ENCODE measurements at regions not wholly inside any gene's neighbourhood (a gene's known extent, or its start where the extent isn't known, plus 50 kb on each side); places are given as distances from the start of the nearest gene placed in this dataset.

DNA sequence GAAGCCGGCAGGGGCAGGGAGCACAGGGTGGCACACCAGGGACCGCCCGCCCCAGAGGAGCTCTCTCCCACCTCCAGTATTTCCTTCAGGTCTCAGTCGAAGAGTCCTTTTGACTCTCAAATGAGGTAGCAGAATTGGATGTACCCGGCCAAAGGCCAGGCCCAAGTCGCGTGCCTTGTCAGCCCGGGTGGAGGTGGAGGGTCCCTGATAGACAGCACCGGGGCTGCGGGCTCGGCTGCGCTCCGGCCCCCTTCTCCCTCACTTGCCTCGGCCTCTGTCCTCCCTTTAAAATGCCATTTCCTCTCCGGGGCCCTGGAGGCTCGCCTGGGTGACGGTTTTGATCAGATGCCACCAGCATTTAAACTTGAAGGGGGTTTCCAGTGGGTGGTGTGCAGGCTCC is 198.9 kb upstream of the SOX11 start:
- no peak for DNase-seq (ENCODE audit: low spot score)

DNA sequence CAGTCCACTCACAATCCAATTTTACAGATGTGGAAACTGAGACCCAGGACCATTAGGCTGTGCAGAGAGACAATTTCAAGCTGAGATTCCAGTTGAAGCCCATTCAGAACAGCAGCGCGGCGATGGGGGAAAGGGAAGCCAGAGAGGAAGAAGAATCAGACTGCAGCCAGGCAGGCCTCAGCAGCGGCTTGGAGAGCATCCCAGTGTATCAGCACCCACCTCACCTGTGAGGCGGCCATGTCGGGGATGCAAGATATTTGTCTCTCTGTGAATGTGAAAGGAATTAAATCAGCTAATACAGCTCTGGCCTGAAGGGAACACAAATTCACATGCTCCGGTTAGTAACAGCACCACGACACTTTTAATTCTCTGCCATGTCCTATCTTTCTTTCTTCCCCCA is 198.0 kb upstream of the SOX11 start:
- DNase-seq (ENCODE audit: low spot score), result no peak

DNA sequence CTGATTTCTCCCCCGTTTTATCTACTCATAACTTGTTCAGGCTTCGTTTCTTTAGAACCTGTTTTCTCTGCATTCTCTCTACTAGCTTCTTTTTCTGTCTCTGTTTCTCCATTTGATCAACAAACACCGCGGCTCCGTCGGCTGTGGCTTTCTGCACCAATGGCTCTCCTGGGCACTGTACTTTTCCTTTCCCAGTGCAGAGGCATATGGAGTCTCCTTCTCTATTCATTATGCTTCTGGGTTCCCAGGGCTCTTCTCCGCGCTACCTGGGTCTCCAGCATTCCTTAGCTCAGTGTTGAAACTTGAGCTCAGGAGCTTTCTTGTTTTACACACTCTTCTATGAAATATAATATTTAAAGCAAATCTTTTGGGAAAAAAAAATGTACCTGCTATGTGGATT is 196.6 kb upstream of the SOX11 start:
- no peak for DNase-seq (ENCODE audit: low spot score)

- no peak for DNase-seq (ENCODE audit: low spot score)
These were observed 194.3 kb upstream of the SOX11 start for GRCh38 chr2:5497874-5498273.

GRCh38 chr2:5501807-5502206 is 190.4 kb upstream of the SOX11 start:
- DNase-seq (ENCODE audit: low spot score), result no peak

DNA sequence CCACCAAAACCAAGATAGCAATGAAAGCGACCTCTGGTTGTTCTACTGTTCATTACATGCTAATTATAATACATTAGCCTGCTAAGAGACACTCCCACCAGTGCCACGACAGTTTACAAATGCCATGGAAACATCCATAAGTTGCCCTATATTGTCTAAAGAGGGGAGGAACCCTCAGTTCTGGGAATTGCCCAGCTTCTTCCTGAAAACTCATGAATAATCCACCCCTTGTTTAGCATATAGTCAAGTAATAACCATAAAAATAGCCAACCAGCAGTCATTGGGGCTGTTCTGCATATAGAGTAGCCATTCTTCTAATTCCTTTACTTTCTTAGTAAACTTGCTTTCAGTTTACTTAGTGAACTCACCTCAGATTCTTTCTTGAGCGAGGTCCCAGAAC is 189.8 kb upstream of the SOX11 start:
- no peak for DNase-seq (ENCODE audit: low spot score)

DNA sequence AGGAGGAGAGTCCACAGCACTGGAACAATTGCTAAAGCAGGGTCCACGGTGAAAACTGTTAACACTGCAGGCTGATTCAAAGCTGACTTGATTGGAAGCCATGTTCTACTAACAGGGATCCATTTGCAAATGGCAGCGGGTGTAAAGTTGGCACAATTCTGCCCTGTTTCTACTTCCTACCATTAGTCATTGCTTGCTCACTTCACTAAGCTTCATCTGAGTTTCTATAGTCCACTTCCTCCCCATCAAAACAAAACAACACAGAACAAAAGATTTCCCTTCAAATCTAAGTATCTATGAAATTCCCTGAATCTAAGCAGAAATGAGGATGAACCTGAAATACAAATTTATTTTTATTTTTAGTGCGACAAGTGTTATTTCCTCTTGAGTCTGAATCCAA is 187.4 kb upstream of the SOX11 start:
- no peak for DNase-seq (ENCODE audit: low spot score)

DNA sequence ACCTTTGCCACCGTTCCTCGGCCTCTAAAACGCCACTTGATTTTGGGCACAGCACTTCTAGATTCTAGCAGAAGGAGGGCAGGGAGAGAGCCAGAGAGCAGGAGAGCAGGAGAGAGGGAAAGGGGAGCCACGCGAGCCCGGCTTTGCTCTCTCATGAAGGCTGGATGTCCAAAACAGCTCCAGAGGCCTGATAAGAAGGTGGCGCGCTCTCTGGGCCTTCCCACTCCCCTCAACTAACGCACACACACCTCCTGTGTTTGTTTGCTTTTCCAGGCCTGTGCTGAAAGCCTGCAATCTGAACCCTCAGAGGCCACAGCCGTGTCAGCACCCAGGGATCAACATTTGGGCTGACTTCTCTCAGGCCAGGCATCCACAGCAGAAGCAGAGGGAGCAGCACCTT is 184.8 kb upstream of the SOX11 start:
- DNase-seq (ENCODE audit: low spot score), result no peak

DNA sequence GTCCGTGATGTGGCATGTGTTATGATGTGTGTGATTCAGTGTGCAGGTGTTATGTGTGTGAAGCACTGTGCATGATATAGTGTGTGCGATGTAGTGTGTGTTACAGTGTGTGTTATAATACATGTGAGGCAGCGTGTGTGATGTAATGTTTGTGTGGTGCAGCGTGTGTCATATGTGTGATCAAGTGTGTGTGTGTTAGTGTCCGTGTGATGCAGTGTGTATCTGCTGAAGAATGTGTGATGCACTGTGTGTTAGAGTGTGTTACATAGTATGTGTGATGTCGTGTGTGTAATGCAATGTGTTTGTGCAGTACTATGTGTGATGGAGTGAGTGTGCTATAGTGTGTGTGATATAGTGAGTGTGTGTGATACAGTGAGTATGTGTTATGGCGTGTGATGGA is 182.8 kb upstream of the SOX11 start:
- no peak for DNase-seq (ENCODE audit: low spot score)

- DNase-seq (ENCODE audit: low spot score), result no peak
These were observed 182.1 kb upstream of the SOX11 start for GRCh38 chr2:5510082-5510481.

DNA sequence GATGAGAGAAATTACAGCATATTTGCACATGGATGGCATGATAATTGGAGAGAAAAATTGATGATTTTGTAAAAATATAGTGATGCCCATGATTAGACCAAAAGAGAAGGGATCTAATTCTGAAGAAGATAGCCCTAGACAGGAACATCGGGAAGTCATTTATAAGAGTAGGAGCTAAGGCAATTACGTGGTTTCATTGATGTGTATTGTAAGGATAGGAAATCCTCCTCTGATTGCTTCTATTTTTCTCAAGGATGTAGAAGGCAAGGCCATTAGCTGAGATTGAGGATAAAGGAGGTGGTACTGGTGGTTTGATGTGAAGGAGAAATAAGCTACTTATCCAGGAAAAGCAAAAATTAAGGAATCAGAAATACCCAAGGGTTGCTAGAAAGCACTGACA is 176.5 kb upstream of the SOX11 start:
- no peak for DNase-seq (ENCODE audit: low spot score)

DNA sequence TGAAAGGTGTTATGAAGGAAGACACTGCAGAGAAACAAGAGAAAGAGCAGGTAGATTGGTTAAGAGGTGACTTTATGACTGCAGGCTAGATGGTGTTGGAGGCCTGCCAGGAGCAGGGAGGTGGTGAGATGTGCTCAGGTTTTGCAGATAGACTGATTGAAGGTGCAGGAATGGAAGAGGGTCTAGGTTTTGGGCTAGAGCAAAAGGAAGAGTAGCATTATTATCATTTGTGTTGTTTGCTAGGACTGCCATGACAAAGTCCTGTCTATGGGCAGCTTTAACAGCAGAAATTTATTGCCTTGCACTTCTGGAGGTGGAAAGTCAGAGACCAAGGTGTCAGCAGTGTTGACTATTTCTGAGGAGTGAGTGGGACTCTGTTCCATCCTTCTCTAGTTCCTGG is 172.9 kb upstream of the SOX11 start:
- DNase-seq (ENCODE audit: low spot score), result no peak

GRCh38 chr2:5520463-5520972 is 171.7 kb upstream of the SOX11 start:
- DNase-seq (ENCODE audit: low spot score), result no peak

GRCh38 chr2:5521461-5521860 is 170.7 kb upstream of the SOX11 start:
- no peak for DNase-seq (ENCODE audit: low spot score)

DNA sequence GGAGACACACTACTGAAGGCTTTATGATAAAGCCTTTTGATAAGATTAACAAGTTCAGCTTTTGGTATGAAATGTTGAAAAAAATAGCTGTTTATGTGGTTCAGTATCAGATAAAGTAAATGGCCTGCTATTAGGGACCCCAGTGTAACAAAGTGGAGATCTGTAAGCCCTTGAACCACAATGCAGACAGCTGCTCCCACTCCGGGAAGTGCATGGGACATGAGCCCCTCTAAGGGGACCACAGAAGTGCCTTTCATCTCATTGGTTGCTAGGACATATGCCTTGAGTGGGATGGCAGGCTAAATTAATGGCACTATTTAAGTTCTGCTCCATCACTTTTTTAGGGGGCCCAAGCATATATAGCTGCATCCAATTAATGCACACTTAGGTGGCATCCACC is 167.6 kb upstream of the SOX11 start:
- no peak for DNase-seq (ENCODE audit: low spot score)

GRCh38 chr2:5528706-5529105 is 163.5 kb upstream of the SOX11 start:
- DNase-seq (ENCODE audit: low spot score), result no peak

- no peak for DNase-seq (ENCODE audit: low spot score)
These were observed 162.0 kb upstream of the SOX11 start for GRCh38 chr2:5530011-5530696.

- no peak for DNase-seq (ENCODE audit: low spot score)
These were observed 156.9 kb upstream of the SOX11 start for GRCh38 chr2:5535301-5535700.

DNA sequence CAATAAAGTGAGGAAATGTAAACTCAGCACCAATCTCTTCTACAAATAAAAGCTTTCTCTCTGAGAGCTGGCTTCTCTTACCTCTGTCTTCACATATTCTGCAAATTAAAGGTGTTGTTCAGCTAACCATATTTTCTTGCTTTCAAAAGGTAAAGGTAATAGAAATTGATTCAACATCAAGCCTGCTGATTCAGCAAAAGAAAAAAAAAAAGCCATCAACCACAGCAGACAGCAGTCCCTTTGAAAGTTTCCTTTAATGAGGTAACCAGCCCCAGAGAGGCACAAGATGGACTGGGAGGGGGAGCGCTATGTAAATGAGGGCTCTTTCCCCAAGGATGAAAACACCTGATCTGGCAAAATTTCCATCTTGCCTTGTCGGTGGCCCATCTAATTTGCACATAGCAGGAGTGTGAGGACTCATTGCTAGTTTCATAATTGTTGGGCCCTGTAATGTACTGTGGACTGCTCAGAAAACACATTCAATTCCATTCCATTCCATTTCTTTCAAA is 154.9 kb upstream of the SOX11 start:
- DNase-seq (ENCODE audit: low spot score), result no peak

- no peak for DNase-seq (ENCODE audit: low spot score)
These were observed 153.9 kb upstream of the SOX11 start for GRCh38 chr2:5538313-5538712.

- no peak for DNase-seq (ENCODE audit: low spot score)
These were observed 153.4 kb upstream of the SOX11 start for GRCh38 chr2:5538772-5539171.

GRCh38 chr2:5539282-5540165 is 152.7 kb upstream of the SOX11 start:
- DNase-seq (ENCODE audit: low spot score), result no peak

DNA sequence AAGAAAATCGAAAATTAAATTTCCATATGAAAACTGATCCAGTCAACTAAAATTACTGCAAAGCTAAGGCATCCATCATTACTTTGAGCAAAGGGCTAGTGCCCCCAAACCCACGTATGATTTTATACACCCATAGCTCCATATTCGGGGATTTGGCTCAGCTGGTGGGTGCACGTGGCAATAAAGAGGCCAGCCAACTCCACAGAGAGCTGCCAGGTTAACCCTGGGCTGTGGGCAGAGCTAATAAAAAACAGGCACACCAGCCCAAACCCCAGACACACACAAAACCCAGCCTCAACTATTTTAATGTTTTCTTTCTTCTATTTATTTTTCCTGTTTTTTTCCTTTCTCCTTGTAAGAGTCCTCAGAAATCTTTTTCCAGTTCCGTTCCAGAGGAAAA is 151.3 kb upstream of the SOX11 start:
- no peak for DNase-seq (ENCODE audit: low spot score)
